Sigmoid colon (tissue), 4 donors: ENCODE measurements at regions not wholly inside any gene's neighbourhood (a gene's known extent, or its start where the extent isn't known, plus 50 kb on each side); places are given as distances from the start of the nearest gene placed in this dataset.

ENCODE experiments used
- CTCF ChIP-seq, 4 experiments: fragments of 450-650 bp in 3 of 4; fragments of 200-600 bp in 1 of 4; IDR thresholded peaks; one replicate each; pipeline ENCODE4 v1.5.1; 2016 to 2019; ENCODE audit warnings: antibody characterized with exemption in 4 of 4, mild to moderate bottlenecking in 3 of 4, moderate library complexity in 2 of 4
- EP300 ChIP-seq, 4 donors: sonication (generic); formaldehyde crosslinking; IDR thresholded peaks; one replicate each; pipeline ENCODE4 v1.6.1; 2017; ENCODE audit warnings: antibody characterized with exemption in 4 of 4

GRCh38 chr6:148053796-148054195, 288.8 kb upstream of the SASH1 start:
- TF ChIP-seq CTCF (IDR thresholded peaks at IDR 0.05) (no peak), EP300 (IDR thresholded peaks at IDR 0.05) (no peak)
